ENCODE measurements at regions not wholly inside any gene's neighbourhood (a gene's known extent, or its start where the extent isn't known, plus 50 kb on each side); places are given as distances from the start of the nearest gene placed in this dataset.

- BruUV-seq (replicated peaks) = no TSS peak
- ChIA-PET POLR2A (interaction anchor here (0.6 kb wide), 1 partner anchor 75 kb away, joined by 3 read pairs; no protein-coding TSS in a partner anchor), CTCF (no interaction called here)
- TF ChIP-seq, protein P1, sequence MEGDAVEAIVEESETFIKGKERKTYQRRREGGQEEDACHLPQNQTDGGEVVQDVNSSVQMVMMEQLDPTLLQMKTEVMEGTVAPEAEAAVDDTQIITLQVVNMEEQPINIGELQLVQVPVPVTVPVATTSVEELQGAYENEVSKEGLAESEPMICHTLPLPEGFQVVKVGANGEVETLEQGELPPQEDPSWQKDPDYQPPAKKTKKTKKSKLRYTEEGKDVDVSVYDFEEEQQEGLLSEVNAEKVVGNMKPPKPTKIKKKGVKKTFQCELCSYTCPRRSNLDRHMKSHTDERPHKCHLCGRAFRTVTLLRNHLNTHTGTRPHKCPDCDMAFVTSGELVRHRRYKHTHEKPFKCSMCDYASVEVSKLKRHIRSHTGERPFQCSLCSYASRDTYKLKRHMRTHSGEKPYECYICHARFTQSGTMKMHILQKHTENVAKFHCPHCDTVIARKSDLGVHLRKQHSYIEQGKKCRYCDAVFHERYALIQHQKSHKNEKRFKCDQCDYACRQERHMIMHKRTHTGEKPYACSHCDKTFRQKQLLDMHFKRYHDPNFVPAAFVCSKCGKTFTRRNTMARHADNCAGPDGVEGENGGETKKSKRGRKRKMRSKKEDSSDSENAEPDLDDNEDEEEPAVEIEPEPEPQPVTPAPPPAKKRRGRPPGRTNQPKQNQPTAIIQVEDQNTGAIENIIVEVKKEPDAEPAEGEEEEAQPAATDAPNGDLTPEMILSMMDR (IDR thresholded peaks at IDR 0.05; ENCODE audit: unreplicated experiment) = no peak
- Mint-ChIP-seq H3K4me3 (ENCODE audit: unreplicated experiment) (no peak overlapping the region), H3K4me1 (ENCODE audit: insufficient read depth, unreplicated experiment) (peaks cover 9% of the 10 kb centered on the region), H3K27me3 (ENCODE audit: insufficient read depth, unreplicated experiment) (no peaks in the 10 kb centered on the region), H3K36me3 (ENCODE audit: insufficient read depth, unreplicated experiment) (no peaks in the 10 kb centered on the region), H3K9me3 (ENCODE audit: unreplicated experiment) (no peaks in the 10 kb centered on the region), H3K27ac (ENCODE audit: low read depth, unreplicated experiment) (no peak overlapping the region)
- DNase-seq (ENCODE audit: unreplicated experiment) = no peak
- intact Hi-C loops (cut with micrococcal nuclease) = no loop called here
Observed at GRCh38 chr6:23316931-23317330, 747.6 kb downstream of the HDGFL1 start.

DNA sequence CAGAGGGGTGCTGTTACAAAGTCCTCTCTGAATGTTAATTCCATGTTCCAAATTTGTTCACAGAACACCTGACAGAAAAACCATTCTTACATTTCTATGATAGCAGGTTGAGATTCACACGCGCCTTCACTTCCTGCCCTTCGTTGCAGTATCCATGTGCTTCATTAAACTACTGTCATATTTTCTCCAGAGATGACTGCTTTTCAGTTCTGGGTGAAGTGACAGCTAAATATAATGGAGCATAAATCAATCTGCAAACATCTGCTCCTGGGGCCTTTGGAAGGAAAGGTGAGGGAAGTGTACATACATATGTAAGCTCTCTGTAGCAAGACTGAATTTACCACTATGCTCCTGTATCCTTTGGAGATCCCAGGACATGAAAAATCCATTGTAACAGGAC is 750.2 kb downstream of the HDGFL1 start:
- no peak overlapping the region for H3K4me3 Mint-ChIP-seq (ENCODE audit: unreplicated experiment)
- H3K27ac Mint-ChIP-seq (ENCODE audit: low read depth, unreplicated experiment) = no peak overlapping the region
- H3K9me3 Mint-ChIP-seq (ENCODE audit: unreplicated experiment) = peaks cover 7% of the 10 kb centered on the region
- intact Hi-C loops (cut with micrococcal nuclease) = no loop called here
- no peak for DNase-seq (ENCODE audit: unreplicated experiment)
- POLR2A ChIA-PET = no interaction called here
- CTCF ChIA-PET = no interaction called here
- BruUV-seq (replicated peaks) = no TSS peak
- H3K27me3 Mint-ChIP-seq (ENCODE audit: insufficient read depth, unreplicated experiment) = no peaks in the 10 kb centered on the region
- TF ChIP-seq, protein P1 (IDR thresholded peaks at IDR 0.05; ENCODE audit: unreplicated experiment) = no peak
- H3K4me1 Mint-ChIP-seq (ENCODE audit: insufficient read depth, unreplicated experiment) = peaks cover 9% of the 10 kb centered on the region
- H3K36me3 Mint-ChIP-seq (ENCODE audit: insufficient read depth, unreplicated experiment) = no peaks in the 10 kb centered on the region

- POLR2A ChIA-PET = interaction anchor here (0.6 to 1.2 kb wide), 4 partner anchors 11 to 1729 kb away, joined by 3 to 4 read pairs (median 3); no protein-coding TSS in a partner anchor
- Mint-ChIP-seq H3K9me3 (ENCODE audit: unreplicated experiment) (peaks cover 7% of the 10 kb centered on the region), H3K27me3 (ENCODE audit: insufficient read depth, unreplicated experiment) (no peaks in the 10 kb centered on the region), H3K4me3 (ENCODE audit: unreplicated experiment) (no peak overlapping the region), H3K36me3 (ENCODE audit: insufficient read depth, unreplicated experiment) (no peaks in the 10 kb centered on the region), H3K27ac (ENCODE audit: low read depth, unreplicated experiment) (no peak overlapping the region), H3K4me1 (ENCODE audit: insufficient read depth, unreplicated experiment) (peaks cover 9% of the 10 kb centered on the region)
- BruUV-seq (replicated peaks) = no TSS peak
- intact Hi-C loops (cut with micrococcal nuclease) = no loop called here
- TF ChIP-seq, protein P1 (IDR thresholded peaks at IDR 0.05; ENCODE audit: unreplicated experiment) = no peak
- DNase-seq (ENCODE audit: unreplicated experiment) = no peak
- CTCF ChIA-PET = interaction anchor here (0.7 kb wide), 1 partner anchor 529 kb away, joined by 3 read pairs; no protein-coding TSS in a partner anchor
Observed at GRCh38 chr6:23320471-23321015, 751.2 kb downstream of the HDGFL1 start.

DNA sequence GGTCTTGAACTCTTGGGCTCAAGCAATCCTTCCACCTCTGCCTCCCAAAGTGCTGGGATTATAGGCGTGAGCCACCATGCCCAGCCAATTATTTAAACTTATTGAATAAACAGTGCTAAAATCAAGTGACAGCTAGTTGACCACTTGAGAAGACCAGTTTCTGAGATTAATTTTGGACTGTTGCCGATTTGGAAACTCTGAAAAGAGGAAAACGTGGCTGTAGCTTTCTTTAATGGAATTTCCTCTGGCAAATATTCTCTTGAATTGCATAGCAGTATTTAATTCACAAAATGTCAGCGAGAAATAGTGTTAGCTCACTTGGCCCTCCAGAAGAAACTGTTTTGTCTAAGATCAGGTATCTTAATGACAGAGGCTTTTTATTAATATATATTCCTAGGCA is 754.5 kb downstream of the HDGFL1 start:
- TF ChIP-seq, protein P1 (IDR thresholded peaks at IDR 0.05; ENCODE audit: unreplicated experiment) = no peak
- ChIA-PET POLR2A (no interaction called here), CTCF (no interaction called here)
- Mint-ChIP-seq H3K27ac (ENCODE audit: low read depth, unreplicated experiment) (no peak overlapping the region), H3K27me3 (ENCODE audit: insufficient read depth, unreplicated experiment) (no peaks in the 10 kb centered on the region), H3K36me3 (ENCODE audit: insufficient read depth, unreplicated experiment) (no peaks in the 10 kb centered on the region), H3K4me1 (ENCODE audit: insufficient read depth, unreplicated experiment) (no peaks in the 10 kb centered on the region), H3K9me3 (ENCODE audit: unreplicated experiment) (peaks cover 14% of the 10 kb centered on the region), H3K4me3 (ENCODE audit: unreplicated experiment) (no peak overlapping the region)
- intact Hi-C loops (cut with micrococcal nuclease) = no loop called here
- no TSS peak for BruUV-seq (replicated peaks)
- DNase-seq (ENCODE audit: unreplicated experiment) = no peak
